AG09309 (cell line): ENCODE measurements at regions not wholly inside any gene's neighbourhood (a gene's known extent, or its start where the extent isn't known, plus 50 kb on each side); places are given as distances from the start of the nearest gene placed in this dataset.
"Not testable (repeated sequence)": the region's sequence is repeated elsewhere in the genome, so short reads cannot be mapped to it uniquely, and the experiment has no call there.

ENCODE experiments used
- DNase-seq: peaks from one replicate; pipeline ENCODE4 v3.0.0-alpha.2; 2010; ENCODE audit warnings: low read depth
- H3K4me3 ChIP-seq: 2 replicates; pipeline ENCODE4 v1.5.1; 2011; ENCODE audit warnings: mild to moderate bottlenecking, low read depth, low read length, moderate library complexity; ENCODE audit not compliant: control insufficient read depth
- TF ChIP-seq, protein P1 (sequence below): IDR thresholded peaks from 2 replicates; pipeline ENCODE4 v1.5.1; 2011; ENCODE audit warnings: mild to moderate bottlenecking, low read depth, low read length, inconsistent platforms; ENCODE audit not compliant: insufficient read depth, control insufficient read depth; ENCODE audit errors: missing control alignments

DNA sequence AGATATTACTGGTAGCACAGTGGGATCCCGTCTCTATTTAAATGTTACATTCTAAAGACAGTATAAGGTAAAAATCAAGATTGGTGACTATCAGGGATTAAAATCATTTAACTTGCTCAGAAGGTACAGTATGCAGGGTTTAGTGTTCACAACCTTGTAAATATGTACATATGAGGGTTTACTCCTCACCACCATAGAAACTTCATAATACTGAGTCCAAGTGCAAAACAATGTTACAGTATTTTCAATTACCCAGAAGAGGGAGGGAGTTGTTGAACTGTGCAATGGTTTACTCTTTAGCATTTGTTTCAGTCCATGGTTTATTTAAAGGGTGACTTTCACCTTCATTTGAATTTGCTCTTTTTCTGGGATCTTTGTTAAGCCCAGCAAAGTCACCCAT lies 165.1 kb downstream of the ZNF621 start:
- no peak overlapping the region for H3K4me3 ChIP-seq
- no peak for DNase-seq
- TF ChIP-seq, protein P1, sequence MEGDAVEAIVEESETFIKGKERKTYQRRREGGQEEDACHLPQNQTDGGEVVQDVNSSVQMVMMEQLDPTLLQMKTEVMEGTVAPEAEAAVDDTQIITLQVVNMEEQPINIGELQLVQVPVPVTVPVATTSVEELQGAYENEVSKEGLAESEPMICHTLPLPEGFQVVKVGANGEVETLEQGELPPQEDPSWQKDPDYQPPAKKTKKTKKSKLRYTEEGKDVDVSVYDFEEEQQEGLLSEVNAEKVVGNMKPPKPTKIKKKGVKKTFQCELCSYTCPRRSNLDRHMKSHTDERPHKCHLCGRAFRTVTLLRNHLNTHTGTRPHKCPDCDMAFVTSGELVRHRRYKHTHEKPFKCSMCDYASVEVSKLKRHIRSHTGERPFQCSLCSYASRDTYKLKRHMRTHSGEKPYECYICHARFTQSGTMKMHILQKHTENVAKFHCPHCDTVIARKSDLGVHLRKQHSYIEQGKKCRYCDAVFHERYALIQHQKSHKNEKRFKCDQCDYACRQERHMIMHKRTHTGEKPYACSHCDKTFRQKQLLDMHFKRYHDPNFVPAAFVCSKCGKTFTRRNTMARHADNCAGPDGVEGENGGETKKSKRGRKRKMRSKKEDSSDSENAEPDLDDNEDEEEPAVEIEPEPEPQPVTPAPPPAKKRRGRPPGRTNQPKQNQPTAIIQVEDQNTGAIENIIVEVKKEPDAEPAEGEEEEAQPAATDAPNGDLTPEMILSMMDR = no peak

DNA sequence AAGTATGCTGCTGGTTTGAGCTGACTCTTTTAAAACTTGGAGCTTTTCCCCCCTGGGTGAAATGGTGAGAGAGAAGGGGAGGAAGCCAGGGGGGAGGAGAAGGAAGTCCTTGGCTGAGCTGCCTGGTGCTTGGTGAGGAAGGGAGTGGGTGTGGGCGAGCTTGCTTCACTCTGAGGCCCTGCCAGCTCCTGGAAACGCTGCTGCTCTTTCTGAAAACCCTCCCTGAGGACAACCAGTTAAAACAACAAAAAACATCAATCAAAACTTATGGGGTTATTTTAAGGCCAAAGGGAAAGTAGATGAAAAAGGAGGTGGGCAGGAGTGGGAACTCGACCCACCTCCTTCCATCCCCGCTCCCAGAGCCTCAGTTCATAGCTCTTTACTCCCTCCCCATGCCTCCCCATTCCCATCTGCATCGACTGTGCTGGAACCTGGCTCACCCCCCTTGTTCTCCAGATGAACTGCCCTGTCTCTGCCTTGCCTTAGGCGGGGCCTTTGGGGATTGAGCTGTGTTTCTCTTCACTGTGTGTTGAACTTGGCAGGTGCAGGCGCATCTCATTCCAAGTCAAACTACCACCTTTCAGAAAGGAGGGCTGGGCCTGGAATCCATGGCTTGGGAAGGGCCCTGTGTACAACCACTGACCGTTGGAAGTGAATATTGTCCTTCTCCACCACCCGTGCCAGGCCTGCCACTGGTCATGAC lies 166.1 kb downstream of the ZNF621 start:
- DNase-seq = no peak
- H3K4me3 ChIP-seq = no peak overlapping the region
- TF ChIP-seq, protein P1 = no peak

DNA sequence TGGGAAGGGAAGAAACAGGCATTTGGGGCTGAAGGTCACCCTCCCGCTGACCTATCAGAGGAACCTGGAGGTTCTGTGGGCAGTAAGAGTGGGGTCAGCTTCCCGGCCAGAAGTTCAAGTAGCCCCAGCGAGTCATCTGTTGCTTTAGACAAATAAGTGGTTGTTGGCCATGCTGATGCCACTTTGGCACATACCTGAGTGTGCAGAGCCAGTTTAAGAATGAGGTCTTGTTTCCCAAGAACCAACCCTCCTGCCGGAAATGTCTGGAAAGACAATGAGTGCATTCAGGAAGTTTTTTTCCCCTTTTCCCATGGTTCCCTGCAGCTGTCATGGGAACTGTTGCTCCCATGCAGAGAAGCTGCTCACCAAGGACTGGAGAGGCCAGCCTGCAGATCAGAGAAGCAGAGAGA lies 166.7 kb downstream of the ZNF621 start:
- no peak overlapping the region for H3K4me3 ChIP-seq
- no peak for DNase-seq
- TF ChIP-seq, protein P1 = no peak

DNA sequence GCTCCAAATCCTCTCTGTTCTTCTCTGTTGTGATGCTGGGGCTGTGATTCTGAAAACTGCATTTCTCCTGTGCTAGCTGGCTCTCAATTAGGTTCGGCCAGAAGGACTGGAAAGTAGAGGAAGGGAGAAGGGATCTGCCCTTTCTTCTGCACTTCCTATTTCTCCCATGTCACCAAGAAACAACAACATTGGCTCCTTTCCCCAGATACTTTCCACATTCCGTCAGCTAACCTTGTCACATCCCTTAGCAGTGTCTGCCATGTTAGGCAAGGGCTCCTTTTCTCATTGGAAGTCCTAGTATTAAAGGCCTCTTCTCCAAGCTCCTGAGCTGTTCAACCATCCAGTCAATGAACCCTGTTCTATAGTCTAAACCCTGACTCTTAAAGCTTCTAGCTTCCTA lies 171.1 kb downstream of the ZNF621 start:
- TF ChIP-seq, protein P1 = no peak
- no peak overlapping the region for H3K4me3 ChIP-seq
- no peak for DNase-seq

DNA sequence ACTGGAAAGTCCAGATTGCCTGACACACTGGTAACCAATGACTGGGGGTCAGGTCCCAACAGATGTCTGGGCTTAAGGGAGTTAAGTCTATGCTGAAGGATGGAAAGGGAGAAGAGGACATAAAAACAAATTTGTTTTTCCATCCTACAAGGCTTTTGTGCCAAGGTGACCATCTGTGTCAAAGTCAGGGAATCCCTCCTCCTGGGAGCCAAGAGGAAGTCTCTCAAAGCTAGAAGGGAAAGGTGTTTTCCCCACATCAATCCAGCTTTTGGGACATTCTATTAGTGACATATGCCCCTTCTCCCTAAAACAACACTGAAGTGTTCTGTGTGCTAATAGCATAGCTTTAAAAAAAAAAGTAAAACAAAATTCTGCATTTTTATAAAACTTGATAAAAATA lies 173.9 kb downstream of the ZNF621 start:
- H3K4me3 ChIP-seq, DNase-seq: not testable (repeated sequence)

DNA sequence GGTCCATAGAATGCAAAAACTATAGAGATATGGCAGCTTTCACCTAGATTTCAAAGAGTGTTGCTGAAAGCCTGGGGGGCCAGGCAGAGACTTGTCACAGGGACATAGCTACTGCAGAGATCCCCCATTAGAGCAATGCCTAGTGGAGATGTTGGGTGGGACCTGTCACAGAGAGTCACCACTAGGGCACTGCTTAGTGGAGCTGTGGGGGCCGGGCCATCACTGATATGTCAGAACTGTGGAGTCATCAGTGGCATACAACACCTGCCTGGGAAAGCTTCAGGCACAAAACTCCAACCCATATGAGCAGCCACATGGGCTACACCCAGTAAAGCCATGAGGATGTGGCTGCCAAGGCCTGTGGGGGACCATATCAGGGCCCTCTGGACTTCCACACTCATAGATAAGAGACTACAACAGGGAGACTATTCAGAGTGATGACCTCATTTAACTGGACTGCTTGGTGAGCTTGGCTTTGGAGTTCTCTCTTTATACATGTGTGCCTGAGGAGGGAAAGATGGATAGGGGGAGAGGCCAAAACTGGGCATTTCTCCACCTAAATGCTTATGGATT lies 176.3 kb downstream of the ZNF621 start:
- no peak overlapping the region for H3K4me3 ChIP-seq
- no peak for DNase-seq
- TF ChIP-seq, protein P1 = no peak

DNA sequence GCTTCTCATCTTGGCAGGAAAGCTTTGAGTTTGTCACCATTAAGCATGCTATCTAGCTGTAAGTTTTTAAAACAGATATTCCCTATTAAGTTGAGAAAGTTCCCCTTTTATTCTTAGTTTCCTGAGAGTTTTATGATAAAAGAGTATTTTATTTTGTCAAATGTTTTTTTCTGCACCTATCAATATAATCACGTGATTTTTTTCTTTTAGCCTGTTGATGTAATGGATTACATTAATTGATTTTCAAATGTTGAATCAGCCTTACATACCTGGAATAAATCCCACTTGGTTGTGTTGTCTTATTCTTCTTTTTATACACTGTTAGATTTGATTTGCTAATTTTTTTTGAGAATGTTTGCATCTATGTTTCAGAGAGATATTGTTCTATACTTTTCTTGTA lies 179.5 kb downstream of the ZNF621 start:
- no peak for DNase-seq
- H3K4me3 ChIP-seq = no peak overlapping the region
- TF ChIP-seq, protein P1 = no peak
